Endodermal cell (in vitro differentiated cells): ENCODE measurements at regions not wholly inside any gene's neighbourhood (a gene's known extent, or its start where the extent isn't known, plus 50 kb on each side); places are given as distances from the start of the nearest gene placed in this dataset.

Experiments
- DNase-seq: peaks from one replicate; pipeline ENCODE4 v3.0.0-alpha.2; 2017
- H3K27ac ChIP-seq: 2 replicates; pipeline ENCODE4 v1.5.1; 2013; ENCODE audit warnings: mild to moderate bottlenecking, low read depth, low read length, moderate library complexity
- H3K27me3 ChIP-seq: 2 replicates; pipeline ENCODE4 v1.6.1; 2013; ENCODE audit warnings: mild to moderate bottlenecking, low read length, moderate library complexity; ENCODE audit not compliant: insufficient read depth, control insufficient read depth, poor library complexity, severe bottlenecking
- H3K36me3 ChIP-seq: 2 replicates; pipeline ENCODE4 v1.7.0; 2013; ENCODE audit warnings: mild to moderate bottlenecking, low read length, moderate library complexity; ENCODE audit not compliant: control insufficient read depth, insufficient read depth
- H3K4me1 ChIP-seq: one replicate; pipeline ENCODE4 v1.7.0; 2013; ENCODE audit warnings: low read length; ENCODE audit not compliant: control insufficient read depth, insufficient read depth
- H3K4me3 ChIP-seq: 2 replicates; pipeline ENCODE4 v1.5.1; 2013; ENCODE audit warnings: mild to moderate bottlenecking, low read length, moderate library complexity
- H3K9ac ChIP-seq: 2 replicates; pipeline ENCODE4 v1.6.1; 2013; ENCODE audit warnings: mild to moderate bottlenecking, low read length, moderate library complexity; ENCODE audit not compliant: poor library complexity, severe bottlenecking; ENCODE audit errors: extremely low read depth
- H3K9me3 ChIP-seq: 2 replicates; pipeline ENCODE4 v1.6.1; 2013; ENCODE audit warnings: mild to moderate bottlenecking, low read length, moderate library complexity; ENCODE audit not compliant: control insufficient read depth
- H3K27ac Mint-ChIP-seq: 2 replicates; pipeline ENCODE4 v1.8.0; 2020; ENCODE audit warnings: mixed read lengths
- H3K27me3 Mint-ChIP-seq: 2 replicates; pipeline ENCODE4 v1.8.0; 2021; ENCODE audit warnings: mild to moderate bottlenecking, mixed read lengths; ENCODE audit not compliant: insufficient read depth
- H3K36me3 Mint-ChIP-seq: 2 replicates; pipeline ENCODE4 v1.8.0; 2020; ENCODE audit warnings: low read depth, mixed read lengths
- H3K4me1 Mint-ChIP-seq: 2 replicates; pipeline ENCODE4 v1.8.0; 2020; ENCODE audit warnings: mixed read lengths
- H3K4me3 Mint-ChIP-seq: 2 replicates; pipeline ENCODE4 v1.8.0; 2020; ENCODE audit warnings: mild to moderate bottlenecking, moderate library complexity, mixed read lengths
- H3K9me3 Mint-ChIP-seq: 2 replicates; pipeline ENCODE4 v1.8.0; 2020; ENCODE audit warnings: mild to moderate bottlenecking, mixed read lengths
- CTCF ChIP-seq: fragments of 200-600 bp; sonication (generic); conservative IDR thresholded peaks from 2 replicates; pipeline ENCODE4 v1.5.0; 2021; ENCODE audit warnings: antibody characterized with exemption, mild to moderate bottlenecking
- WGBS, 2 experiments: methylation state at CpG; one replicate each; pipeline versions ENCODE4 v1.1.5 to v1.1.7; 2013; ENCODE audit warnings: missing lambda C conversion rate in 2 of 2, mixed read lengths in 1 of 2; ENCODE audit not compliant: insufficient coverage in 1 of 2, insufficient read length in 1 of 2; 5-methylcytosine and 5-hydroxymethylcytosine counted together

- Mint-ChIP-seq H3K27me3 (peaks cover 21% of the 10 kb centered on the region), H3K27ac (no peak overlapping the region), H3K36me3 (no peaks in the 10 kb centered on the region), H3K4me3 (no peak overlapping the region), H3K4me1 (peaks cover 41% of the 10 kb centered on the region), H3K9me3 (no peaks in the 10 kb centered on the region)
- no peak for DNase-seq
- H3K9me3 ChIP-seq: no peaks in the 10 kb centered on the region
- H3K9ac ChIP-seq: no peak overlapping the region
- H3K27me3 ChIP-seq: peaks cover 11% of the 10 kb centered on the region
- peaks cover 15% of the 10 kb centered on the region for H3K4me1 ChIP-seq
- 90 to 98% methylated on average over 7 of the region's 7 CpGs for WGBS, 2 experiments
- H3K4me3 ChIP-seq: no peak overlapping the region
- H3K36me3 ChIP-seq: no peaks in the 10 kb centered on the region
- TF ChIP-seq CTCF: no peak
- H3K27ac ChIP-seq: no peak overlapping the region
These were observed 480.9 kb downstream of the TSN start for GRCh38 chr2:122236152-122236874.

GRCh38 chr2:122236925-122237324, 481.5 kb downstream of the TSN start:
- peaks cover 9% of the 10 kb centered on the region for H3K27me3 ChIP-seq

GRCh38 chr2:122237450-122237849, 482.0 kb downstream of the TSN start:
- no peaks in the 10 kb centered on the region for H3K36me3 ChIP-seq
- WGBS, 2 experiments: 89 to 90% methylated on average over 3 of the region's 3 CpGs

More at GRCh38 chr2:122236925-122237324, 481.5 kb downstream of the TSN start:
- no peaks in the 10 kb centered on the region for H3K9me3 ChIP-seq
- Mint-ChIP-seq H3K27me3 (peaks cover 21% of the 10 kb centered on the region), H3K36me3 (no peaks in the 10 kb centered on the region), H3K9me3 (no peaks in the 10 kb centered on the region), H3K4me1 (peaks cover 41% of the 10 kb centered on the region), H3K27ac (no peak overlapping the region), H3K4me3 (no peak overlapping the region)
- peaks cover 15% of the 10 kb centered on the region for H3K4me1 ChIP-seq
- 89 to 92% methylated on average over 1 to 2 of the region's 2 CpGs for WGBS, 2 experiments
- no peak for TF ChIP-seq CTCF
- no peak for DNase-seq
- H3K4me3 ChIP-seq: no peak overlapping the region
- H3K27ac ChIP-seq: no peak overlapping the region
- H3K9ac ChIP-seq: no peak overlapping the region
- no peaks in the 10 kb centered on the region for H3K36me3 ChIP-seq

More at GRCh38 chr2:122237450-122237849, 482.0 kb downstream of the TSN start:
- Mint-ChIP-seq H3K4me1 (peaks cover 41% of the 10 kb centered on the region), H3K36me3 (no peaks in the 10 kb centered on the region), H3K9me3 (no peaks in the 10 kb centered on the region), H3K4me3 (no peak overlapping the region), H3K27ac (no peak overlapping the region), H3K27me3 (peaks cover 23% of the 10 kb centered on the region)
- no peak for TF ChIP-seq CTCF
- no peak overlapping the region for H3K27ac ChIP-seq
- no peaks in the 10 kb centered on the region for H3K9me3 ChIP-seq
- H3K4me3 ChIP-seq: no peak overlapping the region
- peaks cover 15% of the 10 kb centered on the region for H3K4me1 ChIP-seq
- DNase-seq: no peak
- peaks cover 5% of the 10 kb centered on the region for H3K27me3 ChIP-seq
- H3K9ac ChIP-seq: no peak overlapping the region
